GM19023 (cell line): ENCODE measurements at regions not wholly inside any gene's neighbourhood (a gene's known extent, or its start where the extent isn't known, plus 50 kb on each side); places are given as distances from the start of the nearest gene placed in this dataset.

Experiments
- ATAC-seq: cut with Tn5 transposase; IDR thresholded peaks from one replicate; pipeline ENCODE4 v1.9.1; 2021; ENCODE audit warnings: mild to moderate bottlenecking, moderate library complexity; ENCODE audit not compliant: unreplicated experiment

DNA sequence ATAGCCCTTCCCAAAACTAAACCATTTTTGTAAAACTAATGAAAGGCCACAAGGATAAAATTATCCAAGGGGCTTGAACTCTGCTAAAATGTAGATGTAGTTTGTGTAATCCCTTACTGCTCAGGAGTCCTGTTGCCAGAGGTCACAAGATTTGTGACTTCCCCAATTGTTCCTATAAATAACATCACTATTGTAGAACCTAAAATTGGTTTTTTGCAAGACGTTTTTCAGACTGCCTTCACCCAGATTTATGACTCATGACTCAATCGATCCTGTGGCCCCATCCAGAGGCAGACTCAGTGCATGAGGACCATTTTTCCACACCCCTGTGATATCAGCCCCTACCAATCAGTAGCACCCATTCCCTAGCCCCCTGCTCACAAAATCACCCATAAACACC is 61.5 kb upstream of the RASSF8 start:
- no peak for ATAC-seq

DNA sequence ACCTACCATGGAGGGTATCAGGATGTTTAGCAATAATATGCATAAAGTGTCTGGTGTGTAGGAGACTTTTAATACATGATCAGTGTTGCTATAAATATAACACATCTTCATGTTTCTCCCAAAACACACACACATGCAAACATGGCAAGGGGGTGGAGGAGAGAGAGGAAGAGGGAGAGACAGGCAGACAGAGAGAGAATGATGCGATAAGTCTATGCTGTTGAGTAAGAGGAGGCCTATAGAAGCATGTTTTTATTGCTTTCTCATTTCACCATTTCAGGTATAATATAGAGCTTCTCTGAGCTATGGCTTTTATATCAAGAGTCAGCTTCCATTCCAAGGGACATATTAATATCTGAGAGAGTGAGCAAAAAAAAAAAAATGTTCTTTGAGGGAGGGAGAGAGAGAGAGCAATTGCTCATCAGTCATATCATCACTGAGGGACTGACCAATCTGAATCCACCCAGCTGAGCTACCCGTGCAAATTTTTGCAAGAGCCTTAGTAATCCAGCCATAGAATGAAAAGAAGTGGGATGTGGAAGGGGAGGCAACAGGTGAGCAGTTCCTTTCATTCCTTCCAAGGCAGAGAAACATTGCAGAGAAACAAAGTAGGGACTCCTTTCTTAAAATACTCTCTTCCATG is 54.8 kb upstream of the RASSF8 start:
- no peak for ATAC-seq

DNA sequence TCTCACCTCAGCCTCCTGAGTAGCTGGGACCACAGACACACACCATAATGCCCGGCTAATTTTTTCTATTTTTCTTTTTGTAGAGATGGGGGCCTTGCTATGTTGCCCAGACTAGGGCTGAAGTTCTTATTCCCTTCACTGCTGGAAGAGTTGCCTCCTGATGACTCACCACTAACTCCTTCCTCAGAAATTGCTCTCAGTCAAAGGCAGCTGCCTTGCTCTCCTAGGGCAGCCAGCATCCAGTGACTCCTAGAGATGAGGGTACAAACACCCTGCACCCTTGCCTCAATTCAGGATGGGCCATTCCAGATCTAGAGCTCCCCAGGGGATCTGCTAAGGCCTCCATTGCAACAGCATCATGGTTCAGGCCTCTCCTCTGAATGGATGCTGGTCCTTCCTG is 54.0 kb upstream of the RASSF8 start:
- no peak for ATAC-seq

DNA sequence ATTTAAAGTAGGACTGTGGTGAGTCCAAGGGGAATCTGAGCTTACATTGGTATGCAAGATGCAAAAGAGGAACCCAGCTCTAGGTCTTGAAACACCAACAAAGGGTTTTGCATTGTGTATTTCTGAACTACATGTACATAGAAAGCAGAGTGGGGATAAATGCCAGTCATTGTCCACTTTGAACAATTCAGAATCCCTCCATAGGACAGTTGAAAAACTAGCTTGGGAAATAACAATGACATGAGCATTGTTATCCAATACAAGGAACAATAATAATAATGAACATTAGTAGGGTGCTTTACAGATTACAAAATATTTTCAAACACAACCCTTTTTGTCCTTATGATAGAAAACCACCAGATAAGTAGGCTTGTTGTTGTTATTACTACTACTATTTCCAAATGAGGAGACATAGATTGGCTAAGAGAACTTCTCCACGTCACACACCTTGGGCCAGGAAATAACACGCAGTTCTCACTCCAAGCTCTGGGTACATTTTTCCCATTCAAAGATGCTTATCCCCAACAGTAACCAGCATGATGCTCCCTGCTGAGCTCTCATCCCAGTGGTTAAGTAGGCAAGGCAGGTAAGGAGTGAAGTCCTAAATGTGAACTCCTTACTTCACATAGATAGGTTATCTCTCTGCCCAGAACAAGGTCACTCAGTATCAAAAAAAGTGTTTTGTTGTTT is 51.7 kb upstream of the RASSF8 start:
- ATAC-seq, result no peak
